ENCODE measurements at regions not wholly inside any gene's neighbourhood (a gene's known extent, or its start where the extent isn't known, plus 50 kb on each side); places are given as distances from the start of the nearest gene placed in this dataset.
"Not testable (repeated sequence)": the region's sequence is repeated elsewhere in the genome, so short reads cannot be mapped to it uniquely, and the experiment has no call there.

GRCh38 chr22:11795979-11796378 is 3732.0 kb upstream of the OR11H1 start:
- DNase-seq (ENCODE audit: low read depth): not testable (repeated sequence)

DNA sequence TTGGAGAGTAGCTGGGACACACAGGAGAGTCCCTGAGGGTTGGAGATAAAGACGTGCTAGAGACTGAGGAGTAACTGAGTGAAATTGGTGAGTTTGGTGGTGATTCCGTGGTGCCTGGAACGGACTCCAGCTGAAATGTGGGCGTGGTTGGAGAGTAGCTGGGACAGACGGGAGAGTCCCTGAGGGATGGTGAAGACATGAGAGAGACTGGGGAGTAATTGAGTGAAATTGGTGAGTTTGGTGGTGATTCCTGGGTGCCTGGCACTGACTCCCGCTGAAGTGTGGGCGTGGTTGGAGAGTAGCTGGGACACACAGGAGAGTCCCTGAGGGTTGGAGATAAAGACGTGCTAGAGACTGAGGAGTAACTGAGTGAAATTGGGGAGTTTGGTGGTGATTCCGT is 3712.5 kb upstream of the OR11H1 start:
- DNase-seq (ENCODE audit: low read depth): not testable (repeated sequence)

GRCh38 chr22:11818845-11819244 is 3709.1 kb upstream of the OR11H1 start:
- not testable (repeated sequence) for DNase-seq (ENCODE audit: low read depth)

- DNase-seq (ENCODE audit: low read depth): not testable (repeated sequence)
Measured at GRCh38 chr22:11822326-11822725, 3705.7 kb upstream of the OR11H1 start.

GRCh38 chr22:11825009-11825408 is 3703.0 kb upstream of the OR11H1 start:
- not testable (repeated sequence) for DNase-seq (ENCODE audit: low read depth)

DNA sequence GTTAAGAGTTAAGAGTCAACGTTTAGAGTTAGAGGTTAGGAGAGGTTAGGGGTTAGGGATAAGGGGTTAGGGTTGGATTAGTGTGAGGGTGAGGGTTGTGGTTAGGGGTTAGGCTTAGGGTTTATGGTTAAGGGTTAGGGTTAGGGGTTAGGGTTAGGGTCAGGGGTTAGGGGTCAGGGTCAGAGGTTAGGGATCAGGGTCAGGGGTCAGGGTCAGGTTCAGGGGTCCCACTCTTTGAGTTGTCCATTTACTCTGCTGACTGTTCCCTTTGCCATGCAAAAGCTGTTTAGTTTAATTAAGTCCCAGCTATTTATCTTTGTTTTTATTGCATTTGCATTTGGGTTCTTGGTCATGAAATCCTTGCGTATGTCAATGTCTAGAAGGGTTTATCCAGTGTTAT is 3702.0 kb upstream of the OR11H1 start:
- DNase-seq (ENCODE audit: low read depth): not testable (repeated sequence)

GRCh38 chr22:11829426-11829825 is 3698.6 kb upstream of the OR11H1 start:
- peak; percentile 1 for DNase-seq (ENCODE audit: low read depth)

Data from activated gamma-delta T cell treated with anti-CD3 and anti-CD28 coated beads, Interleukin-2, amount 50 U/mL, for 16 hours (primary cell).